ENCODE measurements at regions not wholly inside any gene's neighbourhood (a gene's known extent, or its start where the extent isn't known, plus 50 kb on each side); places are given as distances from the start of the nearest gene placed in this dataset.

DNA sequence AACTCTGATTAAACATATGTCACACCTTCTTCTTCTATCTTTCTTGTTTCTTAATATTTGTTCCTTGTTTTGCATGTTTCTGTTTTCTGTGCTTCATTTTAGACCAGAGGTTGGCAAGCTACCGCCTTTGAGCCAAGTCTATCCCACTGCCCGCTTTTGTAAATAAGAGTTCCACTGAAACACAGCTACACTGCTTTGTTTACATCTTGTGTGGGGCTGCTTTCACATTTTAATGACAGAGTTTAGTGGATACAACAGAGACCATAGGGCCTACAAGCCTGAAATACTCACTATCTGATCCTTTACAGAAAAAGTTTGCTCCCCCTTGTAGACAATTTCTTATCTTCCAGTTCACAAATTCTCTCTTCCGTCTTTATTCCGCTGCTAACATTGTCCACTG lies 109.4 kb upstream of the SPACA1 start:
- FAIRE-seq = no peak

More for the DNA sequence above, 109.4 kb upstream of the SPACA1 start:
- no peaks in the 10 kb centered on the region for H3K27me3 ChIP-seq (ENCODE audit: control insufficient read depth in 2 of 2, insufficient read depth in 2 of 2, low read length in 2 of 2)
- H3K9me1 ChIP-seq (replicated peaks; ENCODE audit: control insufficient read depth, extremely low read depth, insufficient read depth, low read length) = no peaks in the 10 kb centered on the region
- POLR2A ChIA-PET = no interaction called here
- no TSS peak for BruUV-seq (replicated peaks)
- H4K20me1 ChIP-seq (replicated peaks; ENCODE audit: control insufficient read depth, extremely low read depth, insufficient read depth, low read length) = no peaks in the 10 kb centered on the region
- H3K36me3 ChIP-seq (ENCODE audit: control insufficient read depth in 2 of 2, extremely low read depth in 1 of 2, insufficient read depth in 2 of 2, low read length in 2 of 2) = no peaks in the 10 kb centered on the region
- dilution Hi-C loops (cut with MboI; ENCODE audit: extremely low pct_ligation_motif_present, low sequenced_read_pairs) = loop anchor here (25.0 kb wide), 1 partner anchor 524 kb away; no protein-coding TSS in a partner anchor
- CTCF ChIA-PET = no interaction called here
- no peak overlapping the region for H3K27ac ChIP-seq (ENCODE audit: insufficient read depth, low read depth, low read length)
- no peak overlapping the region for H3K4me2 ChIP-seq (ENCODE audit: insufficient read depth, low read length)
- no peak overlapping the region for H2AFZ ChIP-seq (ENCODE audit: low read depth, low read length)
- intact Hi-C loops (cut with micrococcal nuclease) = no loop called here
- H3K4me3 ChIP-seq (replicated peaks in 1 of 3; ENCODE audit: insufficient read depth in 1 of 3, low read depth in 1 of 3, low read length in 3 of 3) = no peak overlapping the region
- TF ChIP-seq JUN (IDR thresholded peaks at IDR 0.05; ENCODE audit: borderline replicate concordance, insufficient read depth, insufficient read length, low read depth) (no peak), GATA2 (IDR thresholded peaks at IDR 0.05; ENCODE audit: insufficient read depth, insufficient read length, low read depth, low read length) (no peak), MYC (IDR thresholded peaks at IDR 0.05; ENCODE audit: low read depth, low read length) (no peak), POLR2AphosphoS5 (IDR thresholded peaks at IDR 0.05; ENCODE audit: insufficient read depth, low read depth, low read length) (no peak), FOS (IDR thresholded peaks at IDR 0.05; ENCODE audit: borderline replicate concordance, insufficient read depth, low read length) (no peak), EZH2 (IDR thresholded peaks at IDR 0.05; ENCODE audit: borderline replicate concordance, low read depth, low read length, severe bottlenecking) (no peak), POLR2A (IDR thresholded peaks at IDR 0.05; ENCODE audit: low read depth, low read length) (no peak)
- TF ChIP-seq, protein P1, sequence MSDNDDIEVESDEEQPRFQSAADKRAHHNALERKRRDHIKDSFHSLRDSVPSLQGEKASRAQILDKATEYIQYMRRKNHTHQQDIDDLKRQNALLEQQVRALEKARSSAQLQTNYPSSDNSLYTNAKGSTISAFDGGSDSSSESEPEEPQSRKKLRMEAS (IDR thresholded peaks at IDR 0.05; ENCODE audit: insufficient read depth, insufficient read length) = no peak
- TF ChIP-seq, protein P2, sequence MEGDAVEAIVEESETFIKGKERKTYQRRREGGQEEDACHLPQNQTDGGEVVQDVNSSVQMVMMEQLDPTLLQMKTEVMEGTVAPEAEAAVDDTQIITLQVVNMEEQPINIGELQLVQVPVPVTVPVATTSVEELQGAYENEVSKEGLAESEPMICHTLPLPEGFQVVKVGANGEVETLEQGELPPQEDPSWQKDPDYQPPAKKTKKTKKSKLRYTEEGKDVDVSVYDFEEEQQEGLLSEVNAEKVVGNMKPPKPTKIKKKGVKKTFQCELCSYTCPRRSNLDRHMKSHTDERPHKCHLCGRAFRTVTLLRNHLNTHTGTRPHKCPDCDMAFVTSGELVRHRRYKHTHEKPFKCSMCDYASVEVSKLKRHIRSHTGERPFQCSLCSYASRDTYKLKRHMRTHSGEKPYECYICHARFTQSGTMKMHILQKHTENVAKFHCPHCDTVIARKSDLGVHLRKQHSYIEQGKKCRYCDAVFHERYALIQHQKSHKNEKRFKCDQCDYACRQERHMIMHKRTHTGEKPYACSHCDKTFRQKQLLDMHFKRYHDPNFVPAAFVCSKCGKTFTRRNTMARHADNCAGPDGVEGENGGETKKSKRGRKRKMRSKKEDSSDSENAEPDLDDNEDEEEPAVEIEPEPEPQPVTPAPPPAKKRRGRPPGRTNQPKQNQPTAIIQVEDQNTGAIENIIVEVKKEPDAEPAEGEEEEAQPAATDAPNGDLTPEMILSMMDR (IDR thresholded peaks at IDR 0.05; ENCODE audit: extremely low read depth in 1 of 2, insufficient read depth in 1 of 2, low read depth in 1 of 2, low read length in 2 of 2) = no peak
- H3K9ac ChIP-seq (replicated peaks; ENCODE audit: extremely low read depth, insufficient read depth, low read length) = no peak overlapping the region
- no peaks in the 10 kb centered on the region for H3K9me3 ChIP-seq (replicated peaks; ENCODE audit: control insufficient read depth, insufficient read depth, low read length)
- H3K79me2 ChIP-seq (ENCODE audit: control insufficient read depth, insufficient read depth, low read length) = no peaks in the 10 kb centered on the region
- no peak for DNase-seq (ENCODE audit: low read depth, low spot score)
- no peaks in the 10 kb centered on the region for H3K4me1 ChIP-seq (ENCODE audit: control insufficient read depth, extremely low read depth, insufficient read depth, low read length)
